GM18868 (cell line): ENCODE measurements at regions not wholly inside any gene's neighbourhood (a gene's known extent, or its start where the extent isn't known, plus 50 kb on each side); places are given as distances from the start of the nearest gene placed in this dataset.

Experiments
- ATAC-seq: cut with Tn5 transposase; IDR thresholded peaks from one replicate; pipeline ENCODE4 v1.9.1; 2021; ENCODE audit warnings: mild to moderate bottlenecking, moderate library complexity; ENCODE audit not compliant: unreplicated experiment

DNA sequence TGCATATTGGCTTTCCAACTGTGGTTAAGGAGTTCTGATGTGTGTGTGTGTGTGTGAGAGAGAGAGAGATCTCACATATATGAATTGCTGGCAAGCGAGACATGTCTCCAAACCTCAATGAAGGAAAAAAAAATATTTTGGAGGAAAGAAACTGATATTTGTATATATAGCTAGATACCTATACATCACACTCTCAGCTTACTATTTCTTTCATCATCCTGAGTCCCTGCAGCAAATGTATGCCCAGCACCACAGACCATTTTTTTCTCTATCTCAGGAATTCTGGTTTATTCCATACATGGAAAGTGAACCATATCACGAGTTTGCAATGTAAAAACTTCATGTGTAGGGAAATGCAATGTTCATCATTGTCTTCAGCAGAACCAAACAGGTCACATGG lies 68.9 kb downstream of the MTERF1 start:
- no peak for ATAC-seq

DNA sequence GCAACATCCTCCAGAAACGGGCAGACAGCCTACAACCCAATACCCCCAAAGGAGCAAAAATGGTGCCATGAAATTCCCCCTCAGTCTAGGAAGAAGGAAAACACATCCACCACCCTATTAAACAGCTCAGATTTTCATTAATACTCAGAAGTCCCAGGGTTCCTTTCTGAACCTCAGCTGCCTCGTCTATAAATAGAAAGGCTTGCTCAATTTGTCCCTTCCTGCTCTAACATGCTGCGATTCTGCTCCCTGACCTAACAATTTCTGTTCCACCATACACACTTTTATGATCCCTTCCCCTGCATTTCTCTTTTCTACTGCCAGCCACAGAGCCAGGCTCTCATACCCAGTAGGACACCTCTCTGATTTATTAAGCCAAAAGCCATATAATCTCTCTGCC lies 68.1 kb downstream of the MTERF1 start:
- no peak for ATAC-seq

DNA sequence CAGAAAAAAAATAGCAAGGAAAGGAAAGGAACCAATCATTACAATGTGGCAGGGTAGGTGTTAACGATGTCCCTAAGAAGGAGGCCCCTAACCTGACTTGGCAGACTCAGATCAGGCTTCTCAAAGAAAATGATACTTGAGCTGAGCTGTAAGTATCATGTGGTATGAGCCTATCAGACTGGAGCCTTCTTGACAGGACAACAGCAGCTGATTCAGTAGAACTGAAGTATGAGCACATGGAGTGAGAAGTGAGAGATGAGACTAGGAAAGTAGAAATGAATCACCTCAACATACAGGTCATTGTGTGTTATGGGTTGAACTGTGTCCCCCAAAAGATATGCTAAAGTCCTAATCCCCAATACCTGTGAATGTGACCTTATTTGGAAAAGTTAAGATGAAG lies 66.3 kb downstream of the MTERF1 start:
- ATAC-seq, result no peak
